OCI-M2 (cell line): ENCODE measurements at regions not wholly inside any gene's neighbourhood (a gene's known extent, or its start where the extent isn't known, plus 50 kb on each side); places are given as distances from the start of the nearest gene placed in this dataset.
"Not testable (repeated sequence)": the region's sequence is repeated elsewhere in the genome, so short reads cannot be mapped to it uniquely, and the experiment has no call there.

Source experiments
- DNase-seq: peaks from one replicate; lab custom pipeline; 2025; ENCODE audit not compliant: unreplicated experiment; lab: John Stamatoyannopoulos, UW

DNA sequence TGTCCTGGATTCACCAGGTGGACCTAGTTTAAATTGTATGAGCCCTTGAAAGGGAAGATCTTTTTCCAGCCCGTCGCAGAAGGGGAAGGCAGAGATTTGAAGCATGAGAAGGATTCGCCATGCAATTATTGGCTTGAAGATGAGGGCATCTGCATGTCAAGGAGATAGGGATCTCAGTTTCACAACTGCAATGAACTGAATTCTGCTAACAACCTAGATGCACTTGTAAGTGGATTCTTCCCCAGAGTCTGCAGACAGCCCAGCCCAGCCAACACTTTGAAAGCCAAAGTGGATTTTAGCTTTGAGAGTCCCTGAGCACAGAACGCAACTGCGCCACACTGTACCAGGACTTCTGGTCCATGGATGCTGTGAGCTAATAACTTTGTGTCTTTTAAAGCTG lies 286.0 kb downstream of the TSN start:
- DNase-seq = no peak

DNA sequence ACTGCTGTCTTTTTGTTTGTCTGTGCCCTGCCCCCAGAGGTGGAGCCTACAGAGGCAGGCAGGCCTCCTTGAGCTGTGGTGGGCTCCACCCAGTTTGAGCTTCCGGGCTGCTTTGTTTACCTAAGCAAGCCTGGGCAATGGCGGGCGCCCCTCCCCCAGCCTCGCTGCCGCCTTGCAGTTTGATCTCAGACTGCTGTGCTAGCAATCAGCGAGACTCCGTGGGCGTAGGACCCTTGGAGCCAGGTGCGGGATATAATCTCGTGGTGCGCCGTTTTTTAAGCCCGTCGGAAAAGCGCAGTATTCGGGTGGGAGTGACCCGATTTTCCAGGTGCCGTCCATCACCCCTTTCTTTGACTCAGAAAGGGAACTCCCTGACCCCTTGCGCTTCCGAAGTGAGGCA lies 296.2 kb downstream of the TSN start:
- not testable (repeated sequence) for DNase-seq

DNA sequence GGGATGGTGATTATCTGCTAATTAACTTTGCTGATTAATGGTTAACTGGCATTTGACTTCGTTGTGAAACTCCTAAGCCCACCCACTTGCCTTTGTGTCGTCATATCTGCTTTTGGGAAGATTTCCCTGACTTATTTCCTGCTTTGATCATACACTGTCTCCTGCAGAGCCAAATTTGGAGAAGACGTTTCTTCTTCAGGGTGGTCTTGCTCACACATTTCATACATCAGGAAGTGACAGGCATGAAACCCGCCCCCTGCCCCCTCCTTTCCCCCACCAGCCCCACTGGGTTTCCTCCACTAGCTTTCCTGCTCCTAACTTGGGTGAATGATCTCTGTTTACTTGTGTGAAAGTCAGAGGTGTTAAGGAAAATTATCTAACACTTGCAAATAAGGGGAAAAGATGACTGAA lies 300.1 kb downstream of the TSN start:
- no peak for DNase-seq

- DNase-seq = no peak
Measured at GRCh38 chr2:122056853-122057252, 301.4 kb downstream of the TSN start.

DNA sequence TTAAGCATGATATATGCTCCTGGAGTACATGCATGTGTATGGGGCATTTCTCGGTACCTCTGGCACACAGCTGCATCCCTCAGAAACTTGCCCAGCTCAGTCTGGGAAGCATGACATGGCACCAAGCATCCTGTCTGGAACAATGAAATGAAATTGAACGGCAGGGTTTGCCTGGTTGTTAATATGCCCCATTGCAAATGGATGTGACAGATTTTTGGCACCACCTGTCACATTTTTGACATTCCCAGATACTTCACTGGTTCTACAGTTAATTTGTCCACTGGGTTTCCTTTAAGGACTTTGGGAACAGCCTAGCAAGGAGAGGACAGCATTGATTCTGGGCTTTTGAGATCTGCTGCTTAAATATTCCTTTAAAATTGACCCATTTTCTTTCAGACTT lies 305.8 kb downstream of the TSN start:
- no peak for DNase-seq

DNA sequence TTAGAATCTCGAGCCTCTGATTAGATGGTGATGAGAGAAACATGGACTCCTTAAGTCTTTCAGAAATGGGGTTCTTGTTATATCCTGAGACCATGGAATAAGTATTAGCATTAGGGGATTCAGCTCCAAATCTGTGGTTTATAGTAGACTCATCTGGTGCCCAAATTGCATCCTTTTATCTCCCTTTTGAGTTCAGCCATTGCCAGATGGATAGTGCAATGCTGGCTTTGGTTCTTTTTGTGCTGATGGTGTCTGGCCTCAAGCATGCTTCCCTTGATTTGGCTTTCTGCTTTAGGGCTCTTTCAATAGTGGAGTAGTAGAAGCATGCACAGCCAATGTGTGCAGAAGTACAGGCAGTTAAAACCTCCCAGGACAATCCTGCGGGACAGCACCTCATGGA lies 306.4 kb downstream of the TSN start:
- no peak for DNase-seq

GRCh38 chr2:122062506-122062905 lies 307.1 kb downstream of the TSN start:
- no peak for DNase-seq

DNA sequence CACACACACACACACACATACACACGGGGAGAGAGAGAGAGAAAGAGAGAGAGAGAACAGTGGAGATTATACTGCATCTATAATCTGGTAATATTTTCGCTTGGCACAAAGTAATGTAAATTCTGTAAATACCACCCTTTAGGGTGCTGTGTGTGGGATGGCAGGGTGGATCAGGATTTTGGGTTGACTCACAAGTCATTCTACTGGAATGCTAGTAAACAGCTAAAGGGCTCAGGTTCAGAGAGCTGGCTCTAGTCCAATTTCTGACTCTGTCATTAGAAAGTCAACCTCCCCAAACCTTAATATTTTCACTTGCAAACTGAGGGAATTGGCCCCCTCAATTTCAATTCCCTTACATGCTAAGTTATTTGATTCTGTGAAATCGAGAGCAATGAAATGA lies 308.3 kb downstream of the TSN start:
- DNase-seq = no peak

- DNase-seq = no peak
Measured at GRCh38 chr2:122070241-122070731, 314.8 kb downstream of the TSN start.

GRCh38 chr2:122072666-122073065 lies 317.2 kb downstream of the TSN start:
- DNase-seq = no peak

DNA sequence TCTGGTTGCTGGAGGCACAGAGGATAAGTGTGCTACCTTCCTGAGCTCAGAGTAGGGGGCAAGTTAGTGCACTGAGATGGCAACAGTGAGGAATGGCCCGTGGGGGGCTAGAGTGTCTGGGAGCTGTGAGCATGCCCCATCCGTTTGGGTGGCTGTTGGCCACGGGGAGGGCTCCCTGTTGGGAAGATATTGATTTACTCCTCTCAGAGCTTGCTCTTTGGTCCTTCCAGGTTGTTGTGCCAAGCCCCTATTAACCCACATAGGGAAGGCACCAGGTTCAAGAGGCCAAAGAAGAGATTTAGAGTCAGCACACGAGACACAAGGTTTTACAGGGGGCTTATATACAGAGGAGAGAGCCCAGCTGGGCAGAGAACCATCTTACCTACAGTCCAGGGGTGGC lies 318.8 kb downstream of the TSN start:
- no peak for DNase-seq

DNA sequence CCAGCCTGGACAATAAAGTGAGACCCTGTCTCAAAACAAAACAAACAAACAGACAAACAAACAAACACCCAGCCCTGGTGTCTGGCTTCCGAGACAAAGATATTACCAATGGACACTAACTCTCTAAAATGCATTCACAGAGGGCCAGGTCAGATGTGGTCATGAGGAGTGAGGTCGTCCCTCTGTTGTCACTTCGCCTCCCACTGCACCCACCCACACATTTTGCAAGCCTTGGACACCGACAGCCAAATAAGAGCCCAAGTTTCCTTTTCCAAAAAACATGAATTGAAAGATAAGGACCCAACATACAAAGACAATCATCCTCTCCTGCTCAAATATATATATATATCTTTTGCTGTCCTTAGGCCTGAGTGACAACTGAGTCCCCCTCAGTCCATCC lies 319.9 kb downstream of the TSN start:
- DNase-seq = no peak

GRCh38 chr2:122077114-122077513 lies 321.7 kb downstream of the TSN start:
- DNase-seq = no peak

GRCh38 chr2:122077771-122078170 lies 322.3 kb downstream of the TSN start:
- DNase-seq = no peak

DNA sequence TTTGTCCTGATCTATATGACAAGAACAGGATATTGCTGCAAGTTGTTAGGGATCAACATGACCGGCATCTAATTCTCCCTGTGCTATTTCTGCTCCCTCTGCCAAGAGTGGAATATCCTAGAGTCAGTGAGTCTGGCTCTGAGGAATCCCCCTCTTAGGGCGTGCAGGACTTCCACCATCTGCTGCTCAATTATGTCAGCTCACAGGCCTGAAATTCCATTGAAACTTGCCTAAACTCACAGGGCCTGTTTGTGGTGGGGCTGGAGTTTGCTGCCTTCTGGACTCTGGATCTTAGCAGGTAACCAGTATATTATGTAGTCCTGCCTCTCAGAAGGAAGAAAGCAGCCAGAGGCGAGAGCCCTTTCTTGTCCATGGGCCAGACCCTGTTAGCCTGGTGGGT lies 323.0 kb downstream of the TSN start:
- DNase-seq = no peak

DNA sequence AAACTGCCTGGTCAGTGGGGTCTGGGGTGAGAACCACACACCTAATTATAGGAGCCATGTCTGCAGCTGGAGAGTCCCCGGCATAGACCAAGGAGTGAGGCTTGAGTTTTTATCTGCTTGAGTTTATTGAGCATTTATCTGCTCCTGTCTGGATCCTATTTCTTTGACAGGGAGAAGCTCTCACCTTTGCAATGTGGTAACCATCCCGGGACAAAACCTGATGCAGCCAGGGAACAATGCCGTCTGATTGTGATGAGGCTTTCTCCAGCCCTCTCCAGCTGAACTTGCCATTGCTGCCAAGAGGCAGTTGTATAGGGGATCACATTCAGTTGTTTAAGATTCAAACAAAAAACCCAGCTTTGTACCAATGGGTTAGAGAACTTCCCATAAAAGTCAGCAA lies 324.4 kb downstream of the TSN start:
- DNase-seq = no peak

GRCh38 chr2:122080316-122080715 lies 324.9 kb downstream of the TSN start:
- DNase-seq = no peak

DNA sequence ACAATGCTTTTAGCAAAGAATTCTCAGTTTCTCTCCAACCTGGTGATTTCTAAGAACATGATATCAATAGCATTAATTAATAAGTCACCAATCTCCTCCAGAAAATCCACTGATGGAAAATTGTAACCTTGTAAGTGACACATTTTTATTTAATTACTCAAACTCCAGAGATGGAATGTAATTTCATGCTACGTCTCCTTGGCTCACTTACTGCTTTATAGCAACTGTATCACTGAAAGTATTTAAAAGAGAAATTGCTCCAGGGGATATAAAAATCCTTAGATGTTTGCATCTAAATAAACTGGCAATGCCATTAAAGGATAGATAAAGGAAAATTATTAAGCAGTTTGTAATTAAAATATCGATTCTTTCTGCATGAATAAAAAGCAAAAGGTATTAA lies 325.4 kb downstream of the TSN start:
- DNase-seq = no peak

DNA sequence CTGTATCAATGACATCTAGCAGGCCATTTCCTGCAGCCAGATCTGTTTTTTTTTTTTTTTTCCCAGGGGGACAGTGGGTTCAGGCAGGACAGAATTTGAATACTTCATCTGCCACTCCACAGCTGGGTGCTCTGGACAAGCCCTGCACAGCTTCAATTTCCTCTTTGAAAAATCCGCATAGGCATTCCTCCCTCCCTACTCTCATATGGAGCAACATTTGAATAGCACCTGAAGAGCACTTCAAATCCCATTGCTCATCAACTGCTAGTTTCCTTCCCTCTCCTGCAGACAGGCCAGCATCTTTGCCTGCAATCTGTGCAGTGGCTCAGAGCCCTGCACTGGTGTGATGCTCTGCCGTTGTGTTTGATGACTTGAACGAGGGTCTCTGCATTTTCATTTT lies 326.3 kb downstream of the TSN start:
- DNase-seq = no peak

DNA sequence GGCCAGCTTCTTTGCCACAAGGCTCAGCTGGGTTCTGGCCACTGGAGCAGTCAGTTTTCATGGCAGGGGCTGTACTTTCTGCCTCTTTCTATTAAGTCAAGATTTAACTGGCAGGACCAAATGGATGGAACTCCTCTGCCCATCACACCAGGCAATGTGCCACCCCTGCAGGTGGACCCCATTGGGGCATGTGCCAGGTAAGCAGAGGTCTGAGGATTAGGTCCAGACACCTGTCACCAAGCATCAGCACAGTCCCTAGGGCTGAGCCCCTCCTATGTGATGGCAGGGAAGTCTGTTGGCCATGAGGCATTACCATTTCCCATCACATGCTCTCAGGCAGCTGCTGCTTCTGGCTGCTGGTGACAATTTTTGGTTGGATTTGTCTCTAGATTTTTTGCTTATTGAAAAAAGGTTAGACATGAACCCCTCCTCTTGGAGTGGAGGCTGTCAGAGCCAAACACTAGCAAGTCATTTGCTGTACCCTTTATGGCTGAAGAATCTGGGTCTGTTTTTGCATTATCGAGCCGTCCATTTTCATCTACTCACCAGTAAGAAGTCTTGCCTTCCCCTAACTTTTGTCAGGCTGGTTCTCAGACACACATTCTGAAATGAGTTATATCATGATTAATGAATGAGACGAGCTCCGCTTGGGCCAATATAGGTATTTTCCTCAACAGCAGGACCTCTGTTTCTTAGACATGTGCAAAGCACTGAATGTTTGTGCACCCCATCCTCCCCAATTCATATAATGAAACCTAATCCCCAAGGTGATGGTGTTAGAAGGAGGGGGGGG lies 328.0 kb downstream of the TSN start:
- DNase-seq = no peak

DNA sequence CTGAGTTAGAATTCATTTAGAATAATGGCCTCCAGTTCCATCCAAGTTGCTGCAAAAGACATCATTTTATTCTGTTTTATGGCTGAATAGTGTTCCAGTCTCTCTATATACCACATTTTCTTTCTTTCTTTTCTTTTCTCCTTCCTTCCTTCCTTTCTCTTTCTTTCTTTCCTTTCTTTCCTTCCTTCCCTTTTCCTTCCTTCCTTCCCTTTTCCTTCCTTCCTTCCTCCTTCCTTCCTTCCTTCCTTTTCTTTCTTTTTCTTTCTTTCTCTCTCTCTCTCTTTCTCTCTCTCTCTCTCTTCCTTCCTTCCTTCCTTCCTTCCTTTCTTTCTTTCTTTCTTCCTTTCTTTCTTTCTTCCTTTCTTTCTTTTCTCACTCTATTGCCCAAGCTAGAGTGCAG lies 330.2 kb downstream of the TSN start:
- not testable (repeated sequence) for DNase-seq

- DNase-seq = no peak
Measured at GRCh38 chr2:122094557-122094956, 339.1 kb downstream of the TSN start.

DNA sequence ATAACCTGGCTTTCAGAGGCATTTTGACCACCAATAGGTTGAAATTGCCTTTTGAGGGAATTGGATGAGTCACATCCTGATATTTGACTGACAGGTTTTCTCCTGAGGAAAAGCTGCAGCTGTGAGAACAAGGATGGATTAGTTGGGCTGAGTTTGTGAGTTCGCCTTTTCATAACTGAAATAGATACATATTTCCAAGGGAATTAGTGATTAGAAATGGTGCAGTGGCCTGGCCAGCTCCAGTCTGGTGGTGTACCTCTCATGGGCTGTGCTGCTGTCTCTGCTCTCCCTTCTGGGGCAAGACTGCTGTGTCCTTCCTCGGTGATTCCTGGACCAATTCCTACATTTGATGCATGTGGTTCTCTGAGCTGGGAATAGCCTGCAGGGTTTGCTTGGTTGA lies 341.3 kb downstream of the TSN start:
- no peak for DNase-seq
